CD4-positive, alpha-beta memory T cell (primary cell): ENCODE measurements at regions not wholly inside any gene's neighbourhood (a gene's known extent, or its start where the extent isn't known, plus 50 kb on each side); places are given as distances from the start of the nearest gene placed in this dataset.

Experiments
- CTCF ChIA-PET: fragments of 350-600 bp; sonication (Branson Sonifier 250); formaldehyde crosslinking; loops from one replicate; lab custom pipeline; 2021; ENCODE audit warnings: inconsistent platforms; ENCODE audit not compliant: partially characterized antibody; lab: Charles Lee
- POLR2A ChIA-PET: fragments of 350-600 bp; sonication (Branson Sonifier 250); formaldehyde crosslinking; loops from one replicate; lab custom pipeline; 2021; ENCODE audit not compliant: partially characterized antibody; lab: Charles Lee
- DNase-seq, 5 donors: peaks; one replicate each; pipeline versions ENCODE4 v3.0.0 to v3.0.0-alpha.2; 2020 to 2022; ENCODE audit warnings: mixed read lengths in 1 of 5
- H3K27ac ChIP-seq: one replicate; pipeline ENCODE4 v1.7.0; 2013; ENCODE audit warnings: low read depth, low read length
- H3K27me3 ChIP-seq: 2 replicates; pipeline ENCODE4 v1.7.0; 2013; ENCODE audit warnings: mild to moderate bottlenecking, low read length, moderate library complexity; ENCODE audit not compliant: insufficient read depth
- H3K36me3 ChIP-seq: 2 replicates; pipeline ENCODE4 v1.7.0; 2013; ENCODE audit warnings: mild to moderate bottlenecking, low read length, moderate library complexity; ENCODE audit not compliant: insufficient read depth
- H3K4me1 ChIP-seq: 2 replicates; pipeline ENCODE4 v1.7.0; 2013; ENCODE audit warnings: mild to moderate bottlenecking, low read length, moderate library complexity; ENCODE audit not compliant: insufficient read depth
- H3K4me3 ChIP-seq, 2 donors: one replicate each; pipeline ENCODE4 v1.7.0; 2013; ENCODE audit warnings: low read length in 2 of 2, mild to moderate bottlenecking in 1 of 2
- H3K9me3 ChIP-seq, 2 donors: one replicate each; pipeline ENCODE4 v1.7.0; 2013; ENCODE audit warnings: low read length in 2 of 2, control low read depth in 1 of 2; ENCODE audit not compliant: control insufficient read depth in 1 of 2
- H3K27ac Mint-ChIP-seq, 7 donors: one replicate each; pipeline ENCODE4 v1.8.0; 2020 to 2021; ENCODE audit warnings: mixed read lengths in 7 of 7, mild to moderate bottlenecking in 6 of 7, inconsistent platforms in 3 of 7, moderate library complexity in 3 of 7
- H3K27me3 Mint-ChIP-seq, 2 donors: one replicate each; pipeline ENCODE4 v1.8.0; 2020 to 2021; ENCODE audit warnings: mixed read lengths in 2 of 2
- H3K36me3 Mint-ChIP-seq, 2 donors: one replicate each; pipeline ENCODE4 v1.8.0; 2020 to 2021; ENCODE audit warnings: mixed read lengths in 2 of 2, inconsistent platforms in 1 of 2, mild to moderate bottlenecking in 1 of 2
- H3K4me1 Mint-ChIP-seq, 4 donors: one replicate each; pipeline ENCODE4 v1.8.0; 2020 to 2021; ENCODE audit warnings: mixed read lengths in 4 of 4, mild to moderate bottlenecking in 1 of 4
- H3K4me3 Mint-ChIP-seq, 8 donors: one replicate each; pipeline ENCODE4 v1.8.0; 2020 to 2021; ENCODE audit warnings: mixed read lengths in 8 of 8, mild to moderate bottlenecking in 7 of 8, moderate library complexity in 6 of 8, inconsistent platforms in 3 of 8
- H3K9me3 Mint-ChIP-seq, 8 donors: one replicate each; pipeline ENCODE4 v1.8.0; 2020 to 2021; ENCODE audit warnings: mixed read lengths in 8 of 8, mild to moderate bottlenecking in 5 of 8, inconsistent platforms in 3 of 8, moderate library complexity in 1 of 8
- intact Hi-C: fragments of 100-400 bp; cut with micrococcal nuclease; formaldehyde crosslinking; loops from one replicate; pipeline ENCODE4 v1.15.1; 2023

GRCh38 chr4:79850626-79851025 is 222.4 kb downstream of the ANTXR2 start:
- Histone ChIP-seq H3K4me3 (no peak overlapping the region), H3K4me1 (no peaks in the 10 kb centered on the region), H3K36me3 (no peaks in the 10 kb centered on the region), H3K27me3 (no peaks in the 10 kb centered on the region), H3K27ac (no peak overlapping the region), H3K9me3 (no peaks in the 10 kb centered on the region)
- DNase-seq: no peak
- Mint-ChIP-seq H3K4me3 (no peak overlapping the region), H3K27me3 (peaks cover 4% of the 10 kb centered on the region in 2 donors), H3K9me3 (peaks cover 0 to 8% (median 1%) of the 10 kb centered on the region in 8 donors), H3K4me1 (no peaks in the 10 kb centered on the region), H3K27ac (no peak overlapping the region), H3K36me3 (no peaks in the 10 kb centered on the region)
- ChIA-PET CTCF (no interaction called here), POLR2A (no interaction called here)
- intact Hi-C loops: no loop called here

DNA sequence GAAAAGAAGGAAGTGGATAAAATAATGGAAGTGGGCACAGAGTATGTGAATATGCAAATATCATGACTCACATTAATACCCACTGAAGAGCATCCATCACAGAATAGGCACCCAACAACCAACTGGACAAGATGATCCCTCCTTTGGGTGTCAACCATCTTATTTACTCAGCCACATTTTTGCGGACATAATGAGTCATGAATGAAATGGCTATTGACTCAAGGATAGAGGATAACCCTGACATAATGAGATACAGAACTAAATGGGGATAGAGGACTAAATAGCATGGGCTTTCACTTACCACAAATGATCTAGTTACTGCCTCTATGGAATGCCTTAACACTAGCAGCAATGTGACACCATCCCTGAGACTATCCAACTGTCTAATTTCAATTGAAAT is 224.7 kb downstream of the ANTXR2 start:
- peaks cover 0 to 2% of the 10 kb centered on the region in 2 donors for H3K9me3 ChIP-seq
- H3K27me3 ChIP-seq: no peaks in the 10 kb centered on the region
- H3K27ac ChIP-seq: no peak overlapping the region
- Mint-ChIP-seq H3K27ac (no peak overlapping the region), H3K4me1 (no peaks in the 10 kb centered on the region), H3K9me3 (peaks cover 2 to 25% (median 17%) of the 10 kb centered on the region in 8 donors), H3K36me3 (peaks cover 0 to 5% of the 10 kb centered on the region in 2 donors), H3K4me3 (no peak overlapping the region), H3K27me3 (peaks cover 4 to 6% of the 10 kb centered on the region in 2 donors)
- CTCF ChIA-PET: no interaction called here
- POLR2A ChIA-PET: no interaction called here
- H3K36me3 ChIP-seq: no peaks in the 10 kb centered on the region
- H3K4me3 ChIP-seq: no peak overlapping the region
- no peaks in the 10 kb centered on the region for H3K4me1 ChIP-seq
- no peak for DNase-seq
- intact Hi-C loops: no loop called here

DNA sequence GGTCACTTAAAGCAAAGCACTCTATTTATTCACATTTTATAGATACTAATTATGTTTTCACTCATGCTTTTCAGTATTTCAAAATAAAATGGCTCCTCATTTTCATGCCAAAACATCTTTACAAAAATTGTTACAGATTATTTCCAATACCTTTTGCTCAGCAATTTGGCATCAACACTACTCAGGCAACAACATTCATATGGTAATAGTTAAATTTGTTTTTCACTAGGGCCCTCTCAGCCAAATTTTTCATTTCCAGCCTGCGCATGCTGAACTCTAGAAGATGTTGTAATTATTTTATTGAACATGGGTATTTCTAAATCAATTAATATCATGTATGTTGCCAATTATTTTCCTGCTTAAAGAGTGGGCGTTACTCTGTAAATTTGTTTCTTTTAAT is 225.6 kb downstream of the ANTXR2 start:
- ChIA-PET CTCF (no interaction called here), POLR2A (no interaction called here)
- H3K27me3 Mint-ChIP-seq: peaks cover 3 to 4% of the 10 kb centered on the region in 2 donors
- intact Hi-C loops: no loop called here
- peaks cover 0 to 5% of the 10 kb centered on the region in 2 donors for H3K36me3 Mint-ChIP-seq
- H3K4me3 Mint-ChIP-seq: no peak overlapping the region
- no peak for DNase-seq
- no peaks in the 10 kb centered on the region for H3K27me3 ChIP-seq
- H3K36me3 ChIP-seq: no peaks in the 10 kb centered on the region
- H3K9me3 Mint-ChIP-seq: peaks cover 3 to 32% (median 24%) of the 10 kb centered on the region in 8 donors
- no peaks in the 10 kb centered on the region for H3K4me1 ChIP-seq
- H3K4me3 ChIP-seq: no peak overlapping the region
- no peaks in the 10 kb centered on the region for H3K4me1 Mint-ChIP-seq
- H3K27ac Mint-ChIP-seq: no peak overlapping the region
- H3K27ac ChIP-seq: no peak overlapping the region
- peaks cover 0 to 3% of the 10 kb centered on the region in 2 donors for H3K9me3 ChIP-seq

DNA sequence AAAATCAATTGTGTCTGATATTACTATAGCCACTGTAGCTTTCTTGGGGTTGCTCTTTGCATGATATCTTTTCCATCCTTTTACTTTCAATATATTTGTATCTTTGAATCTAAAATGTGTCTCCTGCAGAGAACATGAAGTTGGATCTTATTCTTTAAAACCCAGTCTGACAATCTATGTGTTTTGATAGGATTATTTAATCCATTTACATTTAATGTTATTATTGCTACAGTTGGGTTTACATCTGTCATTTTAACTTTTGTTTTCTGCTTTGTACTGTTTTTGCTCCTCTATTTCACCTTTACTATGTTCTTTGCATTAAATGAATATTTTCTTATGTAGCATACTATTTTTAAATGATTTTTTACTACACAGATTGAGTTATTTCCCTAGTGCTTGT is 230.9 kb downstream of the ANTXR2 start:
- Mint-ChIP-seq H3K36me3 (peaks cover 2 to 5% of the 10 kb centered on the region in 2 donors), H3K4me3 (no peak overlapping the region), H3K4me1 (no peaks in the 10 kb centered on the region), H3K9me3 (peaks cover 3 to 55% (median 39%) of the 10 kb centered on the region in 8 donors), H3K27me3 (peaks cover 2 to 3% of the 10 kb centered on the region in 2 donors), H3K27ac (no peak overlapping the region)
- Histone ChIP-seq H3K4me1 (no peaks in the 10 kb centered on the region), H3K27ac (no peak overlapping the region), H3K27me3 (no peaks in the 10 kb centered on the region), H3K4me3 (no peak overlapping the region), H3K36me3 (no peaks in the 10 kb centered on the region), H3K9me3 (peaks cover 0 to 3% of the 10 kb centered on the region in 2 donors)
- intact Hi-C loops: no loop called here
- ChIA-PET POLR2A (no interaction called here), CTCF (no interaction called here)
- no peak for DNase-seq

GRCh38 chr4:79833857-79834256 is 239.2 kb downstream of the ANTXR2 start:
- no peak overlapping the region for H3K4me3 ChIP-seq
- POLR2A ChIA-PET: no interaction called here
- H3K27ac Mint-ChIP-seq: no peak overlapping the region
- H3K36me3 Mint-ChIP-seq: no peaks in the 10 kb centered on the region
- no peaks in the 10 kb centered on the region for H3K4me1 ChIP-seq
- DNase-seq: no peak
- H3K9me3 Mint-ChIP-seq: peaks cover 0 to 17% (median 7%) of the 10 kb centered on the region in 8 donors
- H3K9me3 ChIP-seq: no peaks in the 10 kb centered on the region
- no peak overlapping the region for H3K4me3 Mint-ChIP-seq
- H3K27ac ChIP-seq: no peak overlapping the region
- H3K27me3 ChIP-seq: no peaks in the 10 kb centered on the region
- H3K4me1 Mint-ChIP-seq: no peaks in the 10 kb centered on the region
- H3K36me3 ChIP-seq: no peaks in the 10 kb centered on the region
- intact Hi-C loops: no loop called here
- CTCF ChIA-PET: no interaction called here
- H3K27me3 Mint-ChIP-seq: peaks cover 0 to 5% of the 10 kb centered on the region in 2 donors

- H3K27me3 Mint-ChIP-seq: peaks cover 4 to 5% of the 10 kb centered on the region in 2 donors
Observed at GRCh38 chr4:79831701-79832514, 241.1 kb downstream of the ANTXR2 start.

DNA sequence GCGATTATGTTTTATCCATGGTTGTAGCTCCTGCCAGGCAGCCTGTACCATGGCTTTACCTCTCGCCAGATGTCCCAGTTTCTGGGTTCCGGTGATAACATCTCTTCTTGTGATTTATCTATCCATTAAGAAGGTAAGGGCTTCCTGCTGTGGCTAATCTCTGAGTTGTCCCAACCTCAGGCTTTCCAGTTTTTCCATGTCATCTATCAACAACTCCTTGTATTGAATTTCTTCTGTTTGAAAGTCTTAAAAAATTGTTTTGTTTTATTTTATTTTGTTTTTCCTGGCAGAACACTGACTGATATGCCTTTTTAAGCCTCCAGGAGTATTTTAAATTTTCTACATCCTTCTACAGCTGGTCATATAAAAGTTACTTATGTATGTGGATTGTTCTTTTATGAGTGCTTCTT is 241.9 kb downstream of the ANTXR2 start:
- peaks cover 0 to 2% (median 0%) of the 10 kb centered on the region in 8 donors for H3K9me3 Mint-ChIP-seq
- CTCF ChIA-PET: no interaction called here
- no peak for DNase-seq
- no peaks in the 10 kb centered on the region for H3K9me3 ChIP-seq
- peaks cover 4 to 5% of the 10 kb centered on the region in 2 donors for H3K27me3 Mint-ChIP-seq
- no peak overlapping the region for H3K4me3 ChIP-seq
- H3K36me3 ChIP-seq: no peaks in the 10 kb centered on the region
- intact Hi-C loops: no loop called here
- no peak overlapping the region for H3K4me3 Mint-ChIP-seq
- no peaks in the 10 kb centered on the region for H3K4me1 ChIP-seq
- no peaks in the 10 kb centered on the region for H3K27me3 ChIP-seq
- no peaks in the 10 kb centered on the region for H3K36me3 Mint-ChIP-seq
- POLR2A ChIA-PET: no interaction called here
- no peaks in the 10 kb centered on the region for H3K4me1 Mint-ChIP-seq
- H3K27ac Mint-ChIP-seq: no peak overlapping the region
- H3K27ac ChIP-seq: no peak overlapping the region

More at GRCh38 chr4:79831701-79832514, 241.1 kb downstream of the ANTXR2 start:
- no peaks in the 10 kb centered on the region for H3K4me1 Mint-ChIP-seq
- DNase-seq: no peak
- H3K4me3 ChIP-seq: no peak overlapping the region
- H3K27ac Mint-ChIP-seq: no peak overlapping the region
- POLR2A ChIA-PET: no interaction called here
- CTCF ChIA-PET: no interaction called here
- no peaks in the 10 kb centered on the region for H3K36me3 Mint-ChIP-seq
- intact Hi-C loops: no loop called here
- no peak overlapping the region for H3K4me3 Mint-ChIP-seq
- no peaks in the 10 kb centered on the region for H3K27me3 ChIP-seq
- no peak overlapping the region for H3K27ac ChIP-seq
- no peaks in the 10 kb centered on the region for H3K36me3 ChIP-seq
- peaks cover 0 to 5% (median 0%) of the 10 kb centered on the region in 8 donors for H3K9me3 Mint-ChIP-seq
- H3K9me3 ChIP-seq: no peaks in the 10 kb centered on the region
- no peaks in the 10 kb centered on the region for H3K4me1 ChIP-seq
